Fibroblast of lung (primary cell): ENCODE measurements at regions not wholly inside any gene's neighbourhood (a gene's known extent, or its start where the extent isn't known, plus 50 kb on each side); places are given as distances from the start of the nearest gene placed in this dataset.

Experiments
- DNase-seq, 2 donors: peaks; one replicate each; pipeline versions ENCODE4 v3.0.0 to v3.0.0-alpha.2; 2010; ENCODE audit warnings: low read depth in 2 of 2
- H2AFZ ChIP-seq: 2 replicates; pipeline ENCODE4 v1.5.1; 2012; ENCODE audit warnings: low read length, control low read depth, inconsistent platforms
- H3K27ac ChIP-seq: 2 replicates; pipeline ENCODE4 v1.5.1; 2011; ENCODE audit warnings: low read length, control low read depth; ENCODE audit not compliant: insufficient read depth
- H3K27me3 ChIP-seq: 2 replicates; pipeline ENCODE4 v1.5.1; 2011; ENCODE audit warnings: mild to moderate bottlenecking, low read length; ENCODE audit not compliant: control insufficient read depth, insufficient read depth
- H3K36me3 ChIP-seq: 2 replicates; pipeline ENCODE4 v1.5.1; 2011; ENCODE audit warnings: low read length; ENCODE audit not compliant: control insufficient read depth, insufficient read depth
- H3K4me1 ChIP-seq: 2 replicates; pipeline ENCODE4 v1.5.1; 2011; ENCODE audit warnings: low read length; ENCODE audit not compliant: control insufficient read depth, insufficient read depth; ENCODE audit errors: extremely low read depth
- H3K4me2 ChIP-seq: 2 replicates; pipeline ENCODE4 v1.5.1; 2011; ENCODE audit warnings: low read length, control low read depth; ENCODE audit not compliant: insufficient read depth; ENCODE audit errors: extremely low read depth
- H3K4me3 ChIP-seq, 4 experiments: fragments of 200-600 bp in 1 of 4; sonication (generic) in 1 of 4; replicated peaks in 1 of 4; 2 replicates each; pipeline ENCODE4 v1.5.1; 2011 to 2016; ENCODE audit warnings: low read length in 4 of 4, low read depth in 3 of 4, mild to moderate bottlenecking in 3 of 4, control low read depth in 2 of 4, inconsistent platforms in 1 of 4, mixed read lengths in 1 of 4; ENCODE audit not compliant: insufficient read depth in 1 of 4; ENCODE audit errors: control extremely low read depth in 1 of 4
- H3K79me2 ChIP-seq: 2 replicates; pipeline ENCODE4 v1.5.1; 2012; ENCODE audit warnings: mild to moderate bottlenecking, low read length, inconsistent platforms; ENCODE audit not compliant: control insufficient read depth, insufficient read depth
- H3K9ac ChIP-seq: 2 replicates; pipeline ENCODE4 v1.5.1; 2011; ENCODE audit warnings: mild to moderate bottlenecking, low read length, control low read depth; ENCODE audit not compliant: insufficient read depth
- H3K9me3 ChIP-seq: 2 replicates; pipeline ENCODE4 v1.5.1; 2012; ENCODE audit warnings: low read depth, low read length; ENCODE audit not compliant: control insufficient read depth, insufficient read depth
- H4K20me1 ChIP-seq: 2 replicates; pipeline ENCODE4 v1.5.1; 2011; ENCODE audit warnings: low read length; ENCODE audit not compliant: control insufficient read depth, insufficient read depth; ENCODE audit errors: extremely low read depth
- EZH2 ChIP-seq: IDR thresholded peaks from 2 replicates; pipeline ENCODE4 v1.5.1; 2012; ENCODE audit warnings: low read length, control low read depth, mild to moderate bottlenecking; ENCODE audit errors: missing control alignments
- TF ChIP-seq, protein P1 (sequence below), 2 donors: IDR thresholded peaks in 1 of 2; conservative IDR thresholded peaks in 1 of 2; 1 replicate in 1 of 2; 2 replicates in 1 of 2; pipeline ENCODE4 v1.5.1; 2011 to 2012; ENCODE audit warnings: low read length in 2 of 2, control low read depth in 1 of 2, inconsistent platforms in 1 of 2, low read depth in 1 of 2, mild to moderate bottlenecking in 1 of 2

DNA sequence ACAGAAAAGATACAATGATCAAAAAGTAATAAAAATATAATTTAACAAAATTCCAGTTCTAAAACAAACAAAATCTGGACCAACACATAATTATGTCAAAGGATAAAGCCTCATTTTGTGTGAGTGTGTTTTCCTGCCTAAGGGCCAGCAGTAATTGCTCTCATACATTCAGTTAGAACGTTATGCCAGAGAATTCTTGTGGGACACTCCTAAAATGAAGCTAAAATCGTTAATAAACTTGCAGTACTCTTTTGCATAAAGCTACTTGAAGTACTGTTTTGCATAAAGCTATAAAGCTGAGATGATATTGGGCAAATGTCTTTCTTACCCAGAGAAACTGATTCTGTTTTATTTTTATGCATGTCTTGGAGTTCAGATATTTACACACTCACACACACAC, 1072.3 kb downstream of the MAT2B start:
- no peaks in the 10 kb centered on the region for H4K20me1 ChIP-seq
- no peak overlapping the region for H2AFZ ChIP-seq
- no peaks in the 10 kb centered on the region for H3K4me1 ChIP-seq
- no peak overlapping the region for H3K27ac ChIP-seq
- H3K9ac ChIP-seq, result no peak overlapping the region
- no peaks in the 10 kb centered on the region for H3K36me3 ChIP-seq
- H3K79me2 ChIP-seq, result no peaks in the 10 kb centered on the region
- H3K4me2 ChIP-seq, result no peak overlapping the region
- no peak for TF ChIP-seq EZH2
- TF ChIP-seq, protein P1, sequence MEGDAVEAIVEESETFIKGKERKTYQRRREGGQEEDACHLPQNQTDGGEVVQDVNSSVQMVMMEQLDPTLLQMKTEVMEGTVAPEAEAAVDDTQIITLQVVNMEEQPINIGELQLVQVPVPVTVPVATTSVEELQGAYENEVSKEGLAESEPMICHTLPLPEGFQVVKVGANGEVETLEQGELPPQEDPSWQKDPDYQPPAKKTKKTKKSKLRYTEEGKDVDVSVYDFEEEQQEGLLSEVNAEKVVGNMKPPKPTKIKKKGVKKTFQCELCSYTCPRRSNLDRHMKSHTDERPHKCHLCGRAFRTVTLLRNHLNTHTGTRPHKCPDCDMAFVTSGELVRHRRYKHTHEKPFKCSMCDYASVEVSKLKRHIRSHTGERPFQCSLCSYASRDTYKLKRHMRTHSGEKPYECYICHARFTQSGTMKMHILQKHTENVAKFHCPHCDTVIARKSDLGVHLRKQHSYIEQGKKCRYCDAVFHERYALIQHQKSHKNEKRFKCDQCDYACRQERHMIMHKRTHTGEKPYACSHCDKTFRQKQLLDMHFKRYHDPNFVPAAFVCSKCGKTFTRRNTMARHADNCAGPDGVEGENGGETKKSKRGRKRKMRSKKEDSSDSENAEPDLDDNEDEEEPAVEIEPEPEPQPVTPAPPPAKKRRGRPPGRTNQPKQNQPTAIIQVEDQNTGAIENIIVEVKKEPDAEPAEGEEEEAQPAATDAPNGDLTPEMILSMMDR (conservative IDR thresholded peaks at IDR 0.05 in 1 of 2, IDR thresholded peaks at IDR 0.05 in 1 of 2; ENCODE audit: low read depth in 1 of 2, low read length in 2 of 2), result no peak
- no peak for DNase-seq
- H3K4me3 ChIP-seq, result no peak overlapping the region
- H3K9me3 ChIP-seq, result no peaks in the 10 kb centered on the region
- H3K27me3 ChIP-seq, result no peaks in the 10 kb centered on the region

DNA sequence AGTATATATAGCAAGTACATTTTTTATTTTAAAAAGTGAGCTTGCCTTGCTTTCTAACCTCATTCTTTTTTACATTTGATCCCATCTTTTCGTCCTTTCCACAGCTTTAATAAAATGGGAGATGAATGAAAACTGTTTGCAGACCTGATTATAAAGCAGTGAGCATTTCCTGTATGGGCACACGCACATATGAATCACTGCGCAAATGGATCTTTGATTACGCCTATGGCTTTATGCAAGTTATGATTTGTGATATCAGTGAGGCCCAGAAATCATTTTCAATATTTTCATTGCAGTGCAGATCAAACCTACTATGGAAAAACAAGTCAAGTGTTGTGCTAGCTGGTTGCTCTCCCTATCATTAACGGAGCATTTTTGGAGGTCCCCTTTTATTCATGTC, 1073.0 kb downstream of the MAT2B start:
- Histone ChIP-seq H3K27me3 (no peaks in the 10 kb centered on the region), H3K9me3 (no peaks in the 10 kb centered on the region), H2AFZ (no peak overlapping the region), H3K4me3 (no peak overlapping the region), H4K20me1 (no peaks in the 10 kb centered on the region), H3K27ac (no peak overlapping the region), H3K4me1 (no peaks in the 10 kb centered on the region), H3K9ac (no peak overlapping the region), H3K36me3 (no peaks in the 10 kb centered on the region), H3K4me2 (no peak overlapping the region), H3K79me2 (no peaks in the 10 kb centered on the region)
- TF ChIP-seq EZH2, result no peak
- TF ChIP-seq, protein P1 (conservative IDR thresholded peaks at IDR 0.05 in 1 of 2, IDR thresholded peaks at IDR 0.05 in 1 of 2; ENCODE audit: low read depth in 1 of 2, low read length in 2 of 2), result no peak
- DNase-seq, result no peak

DNA sequence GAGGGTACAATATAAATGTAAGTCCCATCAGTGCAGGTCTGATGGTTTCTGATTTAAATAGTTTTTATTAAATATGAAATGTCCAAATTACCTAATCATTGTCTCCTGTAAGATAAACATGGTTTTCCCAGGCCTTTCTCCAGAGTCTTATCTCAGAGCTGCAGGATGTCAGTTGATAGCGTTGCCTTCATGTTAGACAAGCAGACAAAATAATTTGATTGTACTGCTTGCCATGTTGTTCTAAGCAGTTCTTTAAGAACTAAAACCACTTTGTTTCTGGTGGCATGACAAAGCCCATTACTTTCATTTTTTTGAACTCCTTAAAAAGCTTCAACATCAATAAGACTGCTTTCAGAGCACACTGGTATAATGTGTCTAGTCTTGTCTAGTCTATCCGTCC, 1073.5 kb downstream of the MAT2B start:
- Histone ChIP-seq H3K4me1 (no peaks in the 10 kb centered on the region), H3K27me3 (no peaks in the 10 kb centered on the region), H3K4me2 (no peak overlapping the region), H3K4me3 (no peak overlapping the region), H3K79me2 (no peaks in the 10 kb centered on the region), H2AFZ (no peak overlapping the region), H3K9me3 (no peaks in the 10 kb centered on the region), H4K20me1 (no peaks in the 10 kb centered on the region), H3K36me3 (no peaks in the 10 kb centered on the region), H3K9ac (no peak overlapping the region), H3K27ac (no peak overlapping the region)
- TF ChIP-seq, protein P1 (conservative IDR thresholded peaks at IDR 0.05 in 1 of 2, IDR thresholded peaks at IDR 0.05 in 1 of 2; ENCODE audit: low read depth in 1 of 2, low read length in 2 of 2), result no peak
- no peak for TF ChIP-seq EZH2
- DNase-seq, result no peak
